ENCODE measurements at regions not wholly inside any gene's neighbourhood (a gene's known extent, or its start where the extent isn't known, plus 50 kb on each side); places are given as distances from the start of the nearest gene placed in this dataset.

- TF ChIP-seq CTCF (IDR thresholded peaks at IDR 0.05) (no peak), EP300 (IDR thresholded peaks at IDR 0.05) (no peak), POLR2A (IDR thresholded peaks at IDR 0.05) (no peak)
Observed at GRCh38 chr4:12138488-12138887, 709.8 kb upstream of the HS3ST1 start.

Data from tibial nerve (tissue), 4 donors.